ENCODE measurements at regions not wholly inside any gene's neighbourhood (a gene's known extent, or its start where the extent isn't known, plus 50 kb on each side); places are given as distances from the start of the nearest gene placed in this dataset.

GRCh38 chr2:168375195-168375798, 80.8 kb upstream of the CERS6 start:
- DNase-seq (ENCODE audit: low read depth, low spot score), result no peak

GRCh38 chr2:168378960-168379669, 77.0 kb upstream of the CERS6 start:
- DNase-seq (ENCODE audit: low read depth, low spot score), result no peak

- no peak for DNase-seq (ENCODE audit: low read depth, low spot score)
Measured at GRCh38 chr2:168380500-168380899, 75.6 kb upstream of the CERS6 start.

- no peak for DNase-seq (ENCODE audit: low read depth, low spot score)
Measured at GRCh38 chr2:168392024-168392423, 64.0 kb upstream of the CERS6 start.

GRCh38 chr2:168392797-168393196, 63.3 kb upstream of the CERS6 start:
- no peak for DNase-seq (ENCODE audit: low read depth, low spot score)

GRCh38 chr2:168394262-168394661, 61.8 kb upstream of the CERS6 start:
- no peak for DNase-seq (ENCODE audit: low read depth, low spot score)

- no peak for DNase-seq (ENCODE audit: low read depth, low spot score)
Measured at GRCh38 chr2:168396131-168396530, 59.9 kb upstream of the CERS6 start.

GRCh38 chr2:168397629-168398028, 58.4 kb upstream of the CERS6 start:
- DNase-seq (ENCODE audit: low read depth, low spot score), result no peak

GRCh38 chr2:168401048-168401556, 55.0 kb upstream of the CERS6 start:
- DNase-seq (ENCODE audit: low read depth, low spot score), result no peak

GRCh38 chr2:168401771-168402170, 54.3 kb upstream of the CERS6 start:
- no peak for DNase-seq (ENCODE audit: low read depth, low spot score)

- DNase-seq (ENCODE audit: low read depth, low spot score), result no peak
Measured at GRCh38 chr2:168402531-168402930, 53.5 kb upstream of the CERS6 start.

GRCh38 chr2:168403736-168404135, 52.3 kb upstream of the CERS6 start:
- DNase-seq (ENCODE audit: low read depth, low spot score), result no peak

- no peak for DNase-seq (ENCODE audit: low read depth, low spot score)
Measured at GRCh38 chr2:168404764-168405163, 51.3 kb upstream of the CERS6 start.
